Fibroblast of lung (primary cell): ENCODE measurements at regions not wholly inside any gene's neighbourhood (a gene's known extent, or its start where the extent isn't known, plus 50 kb on each side); places are given as distances from the start of the nearest gene placed in this dataset.

Source experiments
- DNase-seq, 2 donors: peaks; one replicate each; pipeline versions ENCODE4 v3.0.0 to v3.0.0-alpha.2; 2010; ENCODE audit warnings: low read depth in 2 of 2
- H2AFZ ChIP-seq: 2 replicates; pipeline ENCODE4 v1.5.1; 2012; ENCODE audit warnings: low read length, control low read depth, inconsistent platforms
- H3K27ac ChIP-seq: 2 replicates; pipeline ENCODE4 v1.5.1; 2011; ENCODE audit warnings: low read length, control low read depth; ENCODE audit not compliant: insufficient read depth
- H3K27me3 ChIP-seq: 2 replicates; pipeline ENCODE4 v1.5.1; 2011; ENCODE audit warnings: mild to moderate bottlenecking, low read length; ENCODE audit not compliant: control insufficient read depth, insufficient read depth
- H3K36me3 ChIP-seq: 2 replicates; pipeline ENCODE4 v1.5.1; 2011; ENCODE audit warnings: low read length; ENCODE audit not compliant: control insufficient read depth, insufficient read depth
- H3K4me1 ChIP-seq: 2 replicates; pipeline ENCODE4 v1.5.1; 2011; ENCODE audit warnings: low read length; ENCODE audit not compliant: control insufficient read depth, insufficient read depth; ENCODE audit errors: extremely low read depth
- H3K4me2 ChIP-seq: 2 replicates; pipeline ENCODE4 v1.5.1; 2011; ENCODE audit warnings: low read length, control low read depth; ENCODE audit not compliant: insufficient read depth; ENCODE audit errors: extremely low read depth
- H3K4me3 ChIP-seq, 4 experiments: fragments of 200-600 bp in 1 of 4; sonication (generic) in 1 of 4; replicated peaks in 1 of 4; 2 replicates each; pipeline ENCODE4 v1.5.1; 2011 to 2016; ENCODE audit warnings: low read length in 4 of 4, low read depth in 3 of 4, mild to moderate bottlenecking in 3 of 4, control low read depth in 2 of 4, inconsistent platforms in 1 of 4, mixed read lengths in 1 of 4; ENCODE audit not compliant: insufficient read depth in 1 of 4; ENCODE audit errors: control extremely low read depth in 1 of 4
- H3K79me2 ChIP-seq: 2 replicates; pipeline ENCODE4 v1.5.1; 2012; ENCODE audit warnings: mild to moderate bottlenecking, low read length, inconsistent platforms; ENCODE audit not compliant: control insufficient read depth, insufficient read depth
- H3K9ac ChIP-seq: 2 replicates; pipeline ENCODE4 v1.5.1; 2011; ENCODE audit warnings: mild to moderate bottlenecking, low read length, control low read depth; ENCODE audit not compliant: insufficient read depth
- H3K9me3 ChIP-seq: 2 replicates; pipeline ENCODE4 v1.5.1; 2012; ENCODE audit warnings: low read depth, low read length; ENCODE audit not compliant: control insufficient read depth, insufficient read depth
- H4K20me1 ChIP-seq: 2 replicates; pipeline ENCODE4 v1.5.1; 2011; ENCODE audit warnings: low read length; ENCODE audit not compliant: control insufficient read depth, insufficient read depth; ENCODE audit errors: extremely low read depth
- CTCF ChIP-seq, 2 donors: IDR thresholded peaks in 1 of 2; conservative IDR thresholded peaks in 1 of 2; 1 replicate in 1 of 2; 2 replicates in 1 of 2; pipeline ENCODE4 v1.5.1; 2011 to 2012; ENCODE audit warnings: low read length in 2 of 2, control low read depth in 1 of 2, inconsistent platforms in 1 of 2, low read depth in 1 of 2, mild to moderate bottlenecking in 1 of 2
- EZH2 ChIP-seq: IDR thresholded peaks from 2 replicates; pipeline ENCODE4 v1.5.1; 2012; ENCODE audit warnings: low read length, control low read depth, mild to moderate bottlenecking; ENCODE audit errors: missing control alignments

- no peaks in the 10 kb centered on the region for H3K27me3 ChIP-seq
- H3K4me1 ChIP-seq = no peaks in the 10 kb centered on the region
- H2AFZ ChIP-seq = no peak overlapping the region
- H3K9ac ChIP-seq = no peak overlapping the region
- H3K79me2 ChIP-seq = no peaks in the 10 kb centered on the region
- H3K36me3 ChIP-seq = no peaks in the 10 kb centered on the region
- H3K4me3 ChIP-seq = no peak overlapping the region
- no peak for TF ChIP-seq CTCF (conservative IDR thresholded peaks at IDR 0.05 in 1 of 2, IDR thresholded peaks at IDR 0.05 in 1 of 2; ENCODE audit: low read depth in 1 of 2, low read length in 2 of 2)
- TF ChIP-seq EZH2 = no peak
- H3K27ac ChIP-seq = no peak overlapping the region
- DNase-seq = no peak
- H4K20me1 ChIP-seq = no peaks in the 10 kb centered on the region
- H3K4me2 ChIP-seq = no peak overlapping the region
- no peaks in the 10 kb centered on the region for H3K9me3 ChIP-seq
Observed at GRCh38 chr11:15334766-15335165, 220.0 kb downstream of the INSC start.

- Histone ChIP-seq H3K9ac (no peak overlapping the region), H3K79me2 (no peaks in the 10 kb centered on the region), H3K4me3 (no peak overlapping the region), H4K20me1 (no peaks in the 10 kb centered on the region), H3K9me3 (no peaks in the 10 kb centered on the region), H3K4me1 (no peaks in the 10 kb centered on the region), H3K4me2 (no peak overlapping the region), H3K27ac (no peak overlapping the region), H3K36me3 (no peaks in the 10 kb centered on the region), H3K27me3 (no peaks in the 10 kb centered on the region), H2AFZ (no peak overlapping the region)
- no peak for DNase-seq
- TF ChIP-seq EZH2 (no peak), CTCF (conservative IDR thresholded peaks at IDR 0.05 in 1 of 2, IDR thresholded peaks at IDR 0.05 in 1 of 2; ENCODE audit: low read depth in 1 of 2, low read length in 2 of 2) (no peak)
Observed at GRCh38 chr11:15336021-15336420, 221.3 kb downstream of the INSC start.

GRCh38 chr11:15339302-15339701 is 224.6 kb downstream of the INSC start:
- Histone ChIP-seq H3K27ac (no peak overlapping the region), H3K9me3 (no peaks in the 10 kb centered on the region), H3K79me2 (no peaks in the 10 kb centered on the region), H3K4me2 (no peak overlapping the region), H2AFZ (no peak overlapping the region), H3K27me3 (no peaks in the 10 kb centered on the region), H3K4me3 (no peak overlapping the region), H4K20me1 (no peaks in the 10 kb centered on the region), H3K4me1 (no peaks in the 10 kb centered on the region), H3K36me3 (no peaks in the 10 kb centered on the region), H3K9ac (no peak overlapping the region)
- TF ChIP-seq EZH2 (no peak), CTCF (conservative IDR thresholded peaks at IDR 0.05 in 1 of 2, IDR thresholded peaks at IDR 0.05 in 1 of 2; ENCODE audit: low read depth in 1 of 2, low read length in 2 of 2) (no peak)
- DNase-seq = no peak
